ENCODE measurements at regions not wholly inside any gene's neighbourhood (a gene's known extent, or its start where the extent isn't known, plus 50 kb on each side); places are given as distances from the start of the nearest gene placed in this dataset.

DNA sequence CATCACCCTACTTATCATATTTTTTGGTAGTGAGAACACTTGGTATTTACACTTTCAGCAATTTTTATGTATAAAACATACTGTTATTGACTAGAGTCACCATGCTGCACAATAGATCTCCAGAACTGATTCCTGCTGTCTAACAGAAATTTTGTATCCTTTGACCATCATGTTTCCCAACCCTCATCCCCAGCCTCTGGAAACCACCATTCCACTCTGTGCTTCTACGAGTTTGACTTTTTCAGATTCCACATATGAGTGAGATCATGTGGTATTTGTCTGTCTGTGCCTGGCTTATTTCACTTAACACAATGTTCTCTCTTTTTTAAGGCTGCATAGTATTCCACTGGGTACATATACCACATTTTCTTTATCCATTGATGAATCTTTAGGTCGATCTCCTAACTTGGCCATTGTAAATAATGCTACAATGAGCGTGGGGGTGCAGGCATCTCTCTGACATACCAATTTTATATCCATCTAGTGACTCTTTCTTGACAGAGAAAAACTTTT is 115.9 kb upstream of the RUNX1 start:
- TF ChIP-seq REPIN1 (tag by site-specific recombination; IDR thresholded peaks at IDR 0.05; ENCODE audit: low read depth) (no peak), OVOL3 (tag by site-specific recombination; IDR thresholded peaks at IDR 0.05) (no peak), ZNF223 (tag by site-specific recombination; IDR thresholded peaks at IDR 0.05) (no peak), ZNF274 (IDR thresholded peaks at IDR 0.05; ENCODE audit: low read length) (no peak), ZNF274 (tag by site-specific recombination; IDR thresholded peaks at IDR 0.05; ENCODE audit: borderline replicate concordance) (no peak), CTCF (tag by site-specific recombination; IDR thresholded peaks at IDR 0.05) (no peak), ZNF837 (tag by site-specific recombination; IDR thresholded peaks at IDR 0.05) (no peak), ZNF23 (tag by site-specific recombination; IDR thresholded peaks at IDR 0.05; ENCODE audit: borderline replicate concordance) (no peak)
- TF ChIP-seq, protein P1, sequence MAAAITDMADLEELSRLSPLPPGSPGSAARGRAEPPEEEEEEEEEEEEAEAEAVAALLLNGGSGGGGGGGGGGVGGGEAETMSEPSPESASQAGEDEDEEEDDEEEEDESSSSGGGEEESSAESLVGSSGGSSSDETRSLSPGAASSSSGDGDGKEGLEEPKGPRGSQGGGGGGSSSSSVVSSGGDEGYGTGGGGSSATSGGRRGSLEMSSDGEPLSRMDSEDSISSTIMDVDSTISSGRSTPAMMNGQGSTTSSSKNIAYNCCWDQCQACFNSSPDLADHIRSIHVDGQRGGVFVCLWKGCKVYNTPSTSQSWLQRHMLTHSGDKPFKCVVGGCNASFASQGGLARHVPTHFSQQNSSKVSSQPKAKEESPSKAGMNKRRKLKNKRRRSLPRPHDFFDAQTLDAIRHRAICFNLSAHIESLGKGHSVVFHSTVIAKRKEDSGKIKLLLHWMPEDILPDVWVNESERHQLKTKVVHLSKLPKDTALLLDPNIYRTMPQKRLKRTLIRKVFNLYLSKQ (tag by site-specific recombination; IDR thresholded peaks at IDR 0.05; ENCODE audit: borderline replicate concordance), result no peak
- TF ChIP-seq, protein P2, sequence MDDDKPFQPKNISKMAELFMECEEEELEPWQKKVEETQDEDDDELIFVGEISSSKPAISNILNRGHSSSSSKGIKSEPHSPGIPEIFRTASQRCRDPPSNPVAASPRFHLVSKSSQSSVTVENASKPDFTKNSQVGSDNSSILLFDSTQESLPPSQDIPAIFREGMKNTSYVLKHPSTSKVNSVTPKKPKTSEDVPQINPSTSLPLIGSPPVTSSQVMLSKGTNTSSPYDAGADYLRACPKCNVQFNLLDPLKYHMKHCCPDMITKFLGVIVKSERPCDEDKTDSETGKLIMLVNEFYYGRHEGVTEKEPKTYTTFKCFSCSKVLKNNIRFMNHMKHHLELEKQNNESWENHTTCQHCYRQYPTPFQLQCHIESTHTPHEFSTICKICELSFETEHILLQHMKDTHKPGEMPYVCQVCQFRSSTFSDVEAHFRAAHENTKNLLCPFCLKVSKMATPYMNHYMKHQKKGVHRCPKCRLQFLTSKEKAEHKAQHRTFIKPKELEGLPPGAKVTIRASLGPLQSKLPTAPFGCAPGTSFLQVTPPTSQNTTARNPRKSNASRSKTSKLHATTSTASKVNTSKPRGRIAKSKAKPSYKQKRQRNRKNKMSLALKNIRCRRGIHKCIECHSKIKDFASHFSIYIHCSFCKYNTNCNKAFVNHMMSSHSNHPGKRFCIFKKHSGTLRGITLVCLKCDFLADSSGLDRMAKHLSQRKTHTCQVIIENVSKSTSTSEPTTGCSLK (tag by site-specific recombination; IDR thresholded peaks at IDR 0.05), result no peak

Data from HEK293 (cell line).